Gastrocnemius medialis (tissue), 4 donors: ENCODE measurements at regions not wholly inside any gene's neighbourhood (a gene's known extent, or its start where the extent isn't known, plus 50 kb on each side); places are given as distances from the start of the nearest gene placed in this dataset.

Experiments
- ATAC-seq, 2 donors: fragments of 150-250 bp; one replicate each; pipeline ENCODE4 v1.9.1; 2016
- DNase-seq, 2 donors: peaks; one replicate each; pipeline ENCODE4 v3.0.0-alpha.2; 2019
- H3K27ac ChIP-seq, 4 donors: fragments of 200-600 bp; sonication (generic); 1 replicate in 1 of 4; 2 replicates in 3 of 4; pipeline ENCODE4 v1.5.1; 2016 to 2018; ENCODE audit warnings: mild to moderate bottlenecking in 2 of 4, moderate library complexity in 1 of 4
- H3K27me3 ChIP-seq, 3 donors: fragments of 200-600 bp; sonication (generic) in 2 of 3; 1 replicate in 1 of 3; 2 replicates in 2 of 3; pipeline versions ENCODE4 v1.5.1 to v1.6.0; 2016 to 2019; ENCODE audit warnings: mild to moderate bottlenecking in 1 of 3, moderate library complexity in 1 of 3
- H3K36me3 ChIP-seq, 2 donors: fragments of 200-600 bp; sonication (generic) in 1 of 2; one replicate each; pipeline ENCODE4 v1.5.1; 2017 to 2018
- H3K4me1 ChIP-seq, 2 donors: fragments of 200-600 bp; sonication (generic) in 1 of 2; one replicate each; pipeline ENCODE4 v1.5.1; 2016 to 2017; ENCODE audit warnings: mild to moderate bottlenecking in 2 of 2
- H3K4me3 ChIP-seq, 4 donors: fragments of 200-600 bp; sonication (generic) in 3 of 4; 1 replicate in 1 of 4; 2 replicates in 3 of 4; pipeline ENCODE4 v1.5.1; 2016 to 2019; ENCODE audit warnings: mild to moderate bottlenecking in 2 of 4
- H3K9me3 ChIP-seq, 3 donors: fragments of 200-600 bp; sonication (generic) in 2 of 3; 1 replicate in 1 of 3; 2 replicates in 2 of 3; pipeline ENCODE4 v1.5.1; 2016 to 2019
- CTCF ChIP-seq, 5 experiments: fragments of 450-650 bp in 3 of 5; fragments of 200-600 bp in 2 of 5; sonication (generic) in 2 of 5; IDR thresholded peaks in 4 of 5; conservative IDR thresholded peaks in 1 of 5; 1 replicate in 4 of 5; 2 replicates in 1 of 5; pipeline ENCODE4 v1.5.1; 2016 to 2019; ENCODE audit warnings: antibody characterized with exemption in 5 of 5, mild to moderate bottlenecking in 3 of 5, moderate library complexity in 3 of 5
- POLR2A ChIP-seq, 2 donors: fragments of 450-650 bp; IDR thresholded peaks; one replicate each; pipeline ENCODE4 v1.6.1; 2017; ENCODE audit warnings: antibody characterized with exemption in 2 of 2, mild to moderate bottlenecking in 2 of 2, moderate library complexity in 2 of 2
- in situ Hi-C, 4 donors: fragments of 200-750 bp; cut with MboI; loops; one replicate each; pipeline versions ENCODE4 v1.15.0 to v1.8.0; 2017; ENCODE audit warnings: low sequenced_read_pairs in 4 of 4
- intact Hi-C: fragments of 100-400 bp; cut with DNase I; formaldehyde crosslinking; loops from one replicate; pipeline ENCODE4 v1.15.1; 2023; ENCODE audit warnings: low total_unique reads

- no peak overlapping the region for H3K27ac ChIP-seq
Observed at GRCh38 chr3:124660599-124660998, 69.7 kb upstream of the UMPS start.

GRCh38 chr3:124663690-124664089 lies 66.6 kb upstream of the UMPS start:
- no peak for TF ChIP-seq CTCF (IDR thresholded peaks at IDR 0.05 in 4 of 5, conservative IDR thresholded peaks at IDR 0.05 in 1 of 5)
- TF ChIP-seq POLR2A (IDR thresholded peaks at IDR 0.05): no peak
- ATAC-seq: no peak
- in situ Hi-C loops: no loop called here
- Histone ChIP-seq H3K36me3 (peaks cover 0 to 64% of the 10 kb centered on the region in 2 donors), H3K27ac (no peak overlapping the region), H3K4me3 (no peak overlapping the region), H3K4me1 (peaks cover 0 to 8% of the 10 kb centered on the region in 2 donors), H3K9me3 (no peaks in the 10 kb centered on the region), H3K27me3 (no peaks in the 10 kb centered on the region)
- no peak for DNase-seq
- intact Hi-C loops: no loop called here

More at GRCh38 chr3:124660599-124660998, 69.7 kb upstream of the UMPS start:
- Histone ChIP-seq H3K36me3 (peaks cover 0 to 66% of the 10 kb centered on the region in 2 donors), H3K27me3 (no peaks in the 10 kb centered on the region), H3K9me3 (no peaks in the 10 kb centered on the region), H3K4me3 (no peak overlapping the region), H3K4me1 (peaks cover 0 to 3% of the 10 kb centered on the region in 2 donors)
- TF ChIP-seq CTCF (IDR thresholded peaks at IDR 0.05 in 4 of 5, conservative IDR thresholded peaks at IDR 0.05 in 1 of 5) (no peak), POLR2A (IDR thresholded peaks at IDR 0.05) (no peak)
- no peak for DNase-seq
- in situ Hi-C loops: no loop called here
- intact Hi-C loops: no loop called here
- ATAC-seq: no peak

GRCh38 chr3:124664804-124665203 lies 65.4 kb upstream of the UMPS start:
- ATAC-seq (no peak), DNase-seq (no peak)
- H3K27ac ChIP-seq: peak overlapping the region in 1 of 4 donors; percentile 7
- in situ Hi-C loops: no loop called here
- intact Hi-C loops: no loop called here
- no peaks in the 10 kb centered on the region for H3K9me3 ChIP-seq
- no peak overlapping the region for H3K4me3 ChIP-seq
- peaks cover 0 to 53% of the 10 kb centered on the region in 2 donors for H3K36me3 ChIP-seq
- no peak for TF ChIP-seq CTCF (IDR thresholded peaks at IDR 0.05 in 4 of 5, conservative IDR thresholded peaks at IDR 0.05 in 1 of 5)
- no peak for TF ChIP-seq POLR2A (IDR thresholded peaks at IDR 0.05)
- H3K27me3 ChIP-seq: no peaks in the 10 kb centered on the region
- peaks cover 0 to 8% of the 10 kb centered on the region in 2 donors for H3K4me1 ChIP-seq

- ATAC-seq: no peak
- H3K4me1 ChIP-seq: peaks cover 0 to 8% of the 10 kb centered on the region in 2 donors
- DNase-seq: no peak
- H3K27ac ChIP-seq: no peak overlapping the region
- H3K36me3 ChIP-seq: peaks cover 0 to 47% of the 10 kb centered on the region in 2 donors
- TF ChIP-seq POLR2A (IDR thresholded peaks at IDR 0.05) (no peak), CTCF (IDR thresholded peaks at IDR 0.05 in 4 of 5, conservative IDR thresholded peaks at IDR 0.05 in 1 of 5) (no peak)
- no peak overlapping the region for H3K4me3 ChIP-seq
- no peaks in the 10 kb centered on the region for H3K27me3 ChIP-seq
- intact Hi-C loops: no loop called here
- no peaks in the 10 kb centered on the region for H3K9me3 ChIP-seq
- in situ Hi-C loops: no loop called here
Observed at GRCh38 chr3:124666067-124666466, 64.2 kb upstream of the UMPS start.

- ATAC-seq (no peak), DNase-seq (no peak)
- in situ Hi-C loops (no loop called here), intact Hi-C loops (no loop called here)
- peaks cover 0 to 8% of the 10 kb centered on the region in 2 donors for H3K4me1 ChIP-seq
- no peak overlapping the region for H3K27ac ChIP-seq
- no peaks in the 10 kb centered on the region for H3K27me3 ChIP-seq
- H3K36me3 ChIP-seq: peaks cover 0 to 53% of the 10 kb centered on the region in 2 donors
- H3K9me3 ChIP-seq: no peaks in the 10 kb centered on the region
- no peak overlapping the region for H3K4me3 ChIP-seq
- TF ChIP-seq CTCF (IDR thresholded peaks at IDR 0.05 in 4 of 5, conservative IDR thresholded peaks at IDR 0.05 in 1 of 5) (no peak), POLR2A (IDR thresholded peaks at IDR 0.05) (no peak)
Observed at GRCh38 chr3:124669470-124669869, 60.8 kb upstream of the UMPS start.
